Lower lobe of right lung (tissue), 2 donors: ENCODE measurements at regions not wholly inside any gene's neighbourhood (a gene's known extent, or its start where the extent isn't known, plus 50 kb on each side); places are given as distances from the start of the nearest gene placed in this dataset.
A peak's percentile ranks its signal among the peaks of the same experiment; 100 is the strongest.

ENCODE experiments used
- ATAC-seq, 2 donors: fragments of 200-7000 bp; cut with Tn5 transposase; one replicate each; pipeline ENCODE4 v1.9.1; 2020 to 2022; ENCODE audit warnings: mild to moderate bottlenecking in 2 of 2, moderate library complexity in 2 of 2
- DNase-seq: peaks from one replicate; pipeline ENCODE4 v3.0.0-alpha.2; 2020
- H3K27ac ChIP-seq: fragments of 200-600 bp; one replicate; pipeline ENCODE4 v1.8.0; 2022
- H3K27me3 ChIP-seq: fragments of 200-600 bp; one replicate; pipeline ENCODE4 v1.8.0; 2022; ENCODE audit warnings: low read depth
- H3K36me3 ChIP-seq: fragments of 200-600 bp; one replicate; pipeline ENCODE4 v1.8.0; 2022; ENCODE audit warnings: mild to moderate bottlenecking
- H3K4me1 ChIP-seq: fragments of 200-600 bp; one replicate; pipeline ENCODE4 v1.8.0; 2022
- H3K4me3 ChIP-seq: fragments of 200-600 bp; one replicate; pipeline ENCODE4 v1.8.0; 2022; ENCODE audit warnings: mild to moderate bottlenecking
- H3K9me3 ChIP-seq: fragments of 200-600 bp; one replicate; pipeline ENCODE4 v1.8.0; 2022
- CTCF ChIP-seq: fragments of 200-600 bp; IDR thresholded peaks from one replicate; pipeline ENCODE4 v1.8.0; 2022; ENCODE audit warnings: antibody characterized with exemption, mild to moderate bottlenecking
- intact Hi-C: fragments of 100-400 bp; cut with DNase I; formaldehyde crosslinking; loops from one replicate; pipeline ENCODE4 v1.11.0; 2022
- donor health status: DM: no; HTN: yes; CAD: no; lungs with severe emphysema.

DNA sequence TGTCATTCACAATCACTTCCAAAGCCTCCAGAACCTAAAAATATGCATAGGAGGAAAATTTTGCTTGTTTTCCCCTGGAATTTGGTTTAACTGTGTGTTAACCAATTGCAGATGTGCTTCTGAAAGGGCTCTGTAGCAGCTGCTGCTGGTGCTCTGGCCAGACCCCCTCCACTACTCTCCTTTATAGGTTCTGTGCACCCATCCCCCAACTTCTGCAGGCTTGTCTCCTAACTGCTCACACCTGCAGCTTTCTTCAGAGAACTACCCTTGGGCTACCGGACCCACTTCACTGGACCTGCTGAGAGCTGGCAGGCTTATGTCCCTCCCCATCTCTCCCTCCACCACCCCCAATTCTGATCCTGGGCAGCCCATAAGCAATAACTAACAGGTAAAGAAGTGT is 662.1 kb upstream of the DIPK2B start:
- intact Hi-C loops, result no loop called here
- DNase-seq (no peak), ATAC-seq (no peak)
- H3K36me3 ChIP-seq, result no peaks in the 10 kb centered on the region
- no peaks in the 10 kb centered on the region for H3K27me3 ChIP-seq
- no peak for TF ChIP-seq CTCF
- no peak overlapping the region for H3K27ac ChIP-seq
- no peaks in the 10 kb centered on the region for H3K4me1 ChIP-seq
- H3K9me3 ChIP-seq, result no peaks in the 10 kb centered on the region
- H3K4me3 ChIP-seq, result no peak overlapping the region

- Histone ChIP-seq H3K4me1 (no peaks in the 10 kb centered on the region), H3K36me3 (no peaks in the 10 kb centered on the region), H3K27ac (no peak overlapping the region), H3K9me3 (no peaks in the 10 kb centered on the region), H3K27me3 (no peaks in the 10 kb centered on the region), H3K4me3 (no peak overlapping the region)
- no peak for DNase-seq
- TF ChIP-seq CTCF, result no peak
- intact Hi-C loops, result no loop called here
- no peak for ATAC-seq
These were observed 659.8 kb upstream of the DIPK2B start for GRCh38 chrX:45860450-45860849.

- intact Hi-C loops, result no loop called here
- DNase-seq, result no peak
- no peak for ATAC-seq
- Histone ChIP-seq H3K4me3 (no peak overlapping the region), H3K4me1 (no peaks in the 10 kb centered on the region), H3K27ac (no peak overlapping the region), H3K27me3 (no peaks in the 10 kb centered on the region), H3K36me3 (no peaks in the 10 kb centered on the region), H3K9me3 (no peaks in the 10 kb centered on the region)
- TF ChIP-seq CTCF, result no peak
These were observed 658.7 kb upstream of the DIPK2B start for GRCh38 chrX:45859407-45859806.

DNA sequence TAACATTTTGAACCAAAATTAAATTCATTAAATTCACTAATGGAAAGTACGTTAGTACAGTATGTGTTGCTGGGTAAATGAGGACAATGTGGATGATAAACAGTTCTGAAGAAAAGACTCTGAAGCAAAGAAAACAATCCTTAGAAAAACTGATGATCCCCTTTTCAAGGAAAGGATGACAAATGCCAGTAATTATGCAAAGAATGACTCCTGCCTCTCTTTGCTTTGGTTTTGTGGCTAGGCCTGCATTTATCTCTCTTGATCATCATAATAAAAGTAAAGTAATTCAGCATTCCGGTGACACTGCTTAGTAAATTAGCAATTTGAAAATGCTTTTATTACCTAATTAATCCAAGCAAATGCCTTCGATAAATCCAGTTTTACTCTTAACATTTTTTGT is 652.2 kb upstream of the DIPK2B start:
- no peak for ATAC-seq
- Histone ChIP-seq H3K4me1 (no peaks in the 10 kb centered on the region), H3K27ac (no peak overlapping the region), H3K4me3 (no peak overlapping the region), H3K27me3 (no peaks in the 10 kb centered on the region), H3K36me3 (no peaks in the 10 kb centered on the region), H3K9me3 (no peaks in the 10 kb centered on the region)
- no peak for TF ChIP-seq CTCF
- intact Hi-C loops, result no loop called here
- DNase-seq, result no peak

DNA sequence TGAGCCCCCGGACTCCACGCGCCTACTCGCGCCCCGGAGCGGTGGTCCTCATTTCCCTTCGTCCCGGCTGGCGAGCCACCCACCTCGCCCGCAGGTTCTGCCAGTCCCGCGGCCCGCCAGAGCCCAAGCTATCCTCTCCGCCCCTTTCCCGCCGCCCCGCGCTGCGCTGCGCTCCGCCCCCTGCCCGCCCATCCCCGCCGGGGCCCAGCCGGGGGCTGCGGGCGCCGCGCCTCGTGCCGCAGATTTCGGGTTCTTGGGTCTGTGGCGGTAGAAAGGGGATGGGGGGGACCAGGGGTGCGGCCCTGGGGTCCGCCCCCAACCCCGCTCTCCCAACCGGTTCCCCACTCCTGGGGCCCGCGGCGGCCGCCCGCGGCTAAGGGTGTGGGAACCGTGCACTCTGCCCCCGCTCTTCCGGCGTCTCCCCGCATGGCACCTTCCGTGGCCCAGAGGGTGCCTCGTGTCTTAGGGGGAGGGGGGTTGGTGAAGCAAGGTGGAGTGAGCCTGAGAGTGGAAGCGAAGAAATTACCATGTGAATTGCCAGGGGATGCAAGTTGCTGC is 650.8 kb upstream of the DIPK2B start:
- Histone ChIP-seq H3K27ac (no peak overlapping the region), H3K9me3 (no peaks in the 10 kb centered on the region), H3K27me3 (no peaks in the 10 kb centered on the region), H3K4me3 (peak overlapping the region; percentile 59), H3K36me3 (no peaks in the 10 kb centered on the region), H3K4me1 (no peaks in the 10 kb centered on the region)
- ATAC-seq (peak; percentile 87 to 88), DNase-seq (peak; percentile 44)
- intact Hi-C loops, result no loop called here
- no peak for TF ChIP-seq CTCF
